Activated CD4-positive, alpha-beta T cell treated with anti-CD3 and anti-CD28 coated beads, Interleukin-2, amount 50 U/mL, for 16 hours (primary cell): ENCODE measurements at regions not wholly inside any gene's neighbourhood (a gene's known extent, or its start where the extent isn't known, plus 50 kb on each side); places are given as distances from the start of the nearest gene placed in this dataset.

Source experiments
- DNase-seq: peaks from one replicate; pipeline ENCODE4 v3.0.0-alpha.2; 2020

- DNase-seq: no peak
Observed at GRCh38 chr4:4808086-4808485, 51.4 kb upstream of the MSX1 start.

GRCh38 chr4:4805887-4806286 is 53.6 kb upstream of the MSX1 start:
- no peak for DNase-seq

GRCh38 chr4:4803912-4804296 is 55.6 kb upstream of the MSX1 start:
- no peak for DNase-seq

GRCh38 chr4:4803216-4803911 is 56.1 kb upstream of the MSX1 start:
- no peak for DNase-seq

- DNase-seq: no peak
Observed at GRCh38 chr4:4800646-4801408, 58.6 kb upstream of the MSX1 start.

- no peak for DNase-seq
Observed at GRCh38 chr4:4794421-4794820, 65.0 kb upstream of the MSX1 start.

GRCh38 chr4:4792466-4792865 is 67.0 kb upstream of the MSX1 start:
- DNase-seq: no peak

GRCh38 chr4:4791299-4792111 is 68.0 kb upstream of the MSX1 start:
- no peak for DNase-seq

- no peak for DNase-seq
Observed at GRCh38 chr4:4789462-4789861, 70.0 kb upstream of the MSX1 start.

GRCh38 chr4:4788573-4788972 is 70.9 kb upstream of the MSX1 start:
- DNase-seq: no peak

- no peak for DNase-seq
Observed at GRCh38 chr4:4787421-4787820, 72.0 kb upstream of the MSX1 start.

GRCh38 chr4:4784379-4784778 is 75.1 kb upstream of the MSX1 start:
- no peak for DNase-seq

- no peak for DNase-seq
Observed at GRCh38 chr4:4783847-4784246, 75.6 kb upstream of the MSX1 start.

- no peak for DNase-seq
Observed at GRCh38 chr4:4782969-4783368, 76.5 kb upstream of the MSX1 start.

- no peak for DNase-seq
Observed at GRCh38 chr4:4781936-4782707, 77.3 kb upstream of the MSX1 start.

- DNase-seq: no peak
Observed at GRCh38 chr4:4780729-4781244, 78.7 kb upstream of the MSX1 start.

- DNase-seq: no peak
Observed at GRCh38 chr4:4779486-4779885, 80.0 kb upstream of the MSX1 start.

GRCh38 chr4:4779054-4779453 is 80.4 kb upstream of the MSX1 start:
- DNase-seq: no peak

GRCh38 chr4:4778554-4778953 is 80.9 kb upstream of the MSX1 start:
- no peak for DNase-seq

GRCh38 chr4:4776934-4777333 is 82.5 kb upstream of the MSX1 start:
- no peak for DNase-seq

- no peak for DNase-seq
Observed at GRCh38 chr4:4776335-4776734, 83.1 kb upstream of the MSX1 start.

- DNase-seq: no peak
Observed at GRCh38 chr4:4775493-4776004, 83.9 kb upstream of the MSX1 start.

- DNase-seq: no peak
Observed at GRCh38 chr4:4772534-4772933, 86.9 kb upstream of the MSX1 start.
